ENCODE measurements at regions not wholly inside any gene's neighbourhood (a gene's known extent, or its start where the extent isn't known, plus 50 kb on each side); places are given as distances from the start of the nearest gene placed in this dataset.
"Not testable (repeated sequence)": the region's sequence is repeated elsewhere in the genome, so short reads cannot be mapped to it uniquely, and the experiment has no call there.

GRCh38 chr2:122523143-122523542, 767.7 kb downstream of the TSN start:
- no peak for DNase-seq

GRCh38 chr2:122523981-122524380, 768.5 kb downstream of the TSN start:
- no peak for DNase-seq

- no peak for DNase-seq
Observed at GRCh38 chr2:122525336-122525735, 769.9 kb downstream of the TSN start.

GRCh38 chr2:122528061-122528460, 772.6 kb downstream of the TSN start:
- DNase-seq = no peak

- DNase-seq = no peak
Observed at GRCh38 chr2:122528958-122529705, 773.7 kb downstream of the TSN start.

GRCh38 chr2:122530814-122531213, 775.4 kb downstream of the TSN start:
- no peak for DNase-seq

- no peak for DNase-seq
Observed at GRCh38 chr2:122531290-122532071, 776.0 kb downstream of the TSN start.

- no peak for DNase-seq
Observed at GRCh38 chr2:122532072-122532344, 776.6 kb downstream of the TSN start.

- DNase-seq = no peak
Observed at GRCh38 chr2:122532481-122532880, 777.0 kb downstream of the TSN start.

- no peak for DNase-seq
Observed at GRCh38 chr2:122535960-122536505, 780.6 kb downstream of the TSN start.

GRCh38 chr2:122539311-122539710, 783.9 kb downstream of the TSN start:
- no peak for DNase-seq

GRCh38 chr2:122539920-122540319, 784.5 kb downstream of the TSN start:
- DNase-seq = no peak

GRCh38 chr2:122542236-122542635, 786.8 kb downstream of the TSN start:
- no peak for DNase-seq

GRCh38 chr2:122542646-122543045, 787.2 kb downstream of the TSN start:
- no peak for DNase-seq

GRCh38 chr2:122543815-122544214, 788.4 kb downstream of the TSN start:
- no peak for DNase-seq

GRCh38 chr2:122545821-122546220, 790.4 kb downstream of the TSN start:
- DNase-seq = no peak

- no peak for DNase-seq
Observed at GRCh38 chr2:122562775-122563174, 807.3 kb downstream of the TSN start.

- DNase-seq = no peak
Observed at GRCh38 chr2:122563781-122564180, 808.3 kb downstream of the TSN start.

GRCh38 chr2:122564843-122565242, 809.4 kb downstream of the TSN start:
- DNase-seq = no peak

- DNase-seq = no peak
Observed at GRCh38 chr2:122565364-122565763, 809.9 kb downstream of the TSN start.

- no peak for DNase-seq
Observed at GRCh38 chr2:122570641-122571040, 815.2 kb downstream of the TSN start.

- not testable (repeated sequence) for DNase-seq
Observed at GRCh38 chr2:122571471-122571870, 816.0 kb downstream of the TSN start.

- no peak for DNase-seq
Observed at GRCh38 chr2:122575076-122575475, 819.6 kb downstream of the TSN start.

- DNase-seq = no peak
Observed at GRCh38 chr2:122583159-122583917, 827.9 kb downstream of the TSN start.

Measured in activated CD4-positive, CD25-positive, alpha-beta regulatory T cell (primary cell).